GM18517 (cell line): ENCODE measurements at regions not wholly inside any gene's neighbourhood (a gene's known extent, or its start where the extent isn't known, plus 50 kb on each side); places are given as distances from the start of the nearest gene placed in this dataset.

ENCODE experiments used
- ATAC-seq: cut with Tn5 transposase; IDR thresholded peaks from one replicate; pipeline ENCODE4 v1.9.1; 2021; ENCODE audit warnings: mild to moderate bottlenecking, moderate library complexity; ENCODE audit not compliant: unreplicated experiment

DNA sequence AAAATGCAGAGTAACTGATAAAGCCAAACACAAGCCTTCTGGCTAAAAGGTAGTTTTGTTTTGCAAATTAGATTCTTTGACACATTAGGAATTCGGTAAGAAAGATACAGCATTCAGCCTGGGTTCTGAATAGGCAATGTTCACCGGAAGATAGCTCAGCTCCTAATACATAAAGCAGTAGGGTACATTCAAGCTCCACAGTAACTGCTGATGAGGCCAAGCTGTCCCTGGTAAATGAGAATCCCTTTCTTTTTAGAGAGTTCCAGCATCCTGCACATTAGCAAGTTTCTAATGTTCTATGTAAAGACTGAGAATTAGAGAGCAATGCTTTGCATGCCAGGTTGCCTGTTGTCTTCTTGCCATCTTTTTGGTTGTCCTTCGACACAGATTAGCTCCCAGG is 316.3 kb upstream of the SLC14A2 start:
- no peak for ATAC-seq

DNA sequence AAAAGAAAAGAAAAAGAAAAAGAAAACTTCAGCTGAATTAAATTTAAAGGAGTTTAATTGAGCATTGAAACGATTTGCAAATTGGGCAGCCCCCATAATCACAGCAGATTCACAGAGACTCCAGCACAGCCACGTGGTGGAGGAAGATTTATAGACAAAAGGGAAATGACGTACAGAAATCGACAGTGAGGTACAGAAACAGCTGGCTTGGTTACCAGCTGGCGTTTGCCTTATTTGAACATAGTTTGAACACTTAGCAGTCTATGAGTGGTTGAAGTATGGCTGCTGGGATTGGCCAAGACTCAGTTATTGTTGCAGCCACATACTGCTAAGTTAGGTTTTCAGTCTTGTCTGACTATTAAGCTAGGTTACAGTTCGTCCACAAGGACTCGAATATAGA is 312.2 kb upstream of the SLC14A2 start:
- ATAC-seq, result no peak

DNA sequence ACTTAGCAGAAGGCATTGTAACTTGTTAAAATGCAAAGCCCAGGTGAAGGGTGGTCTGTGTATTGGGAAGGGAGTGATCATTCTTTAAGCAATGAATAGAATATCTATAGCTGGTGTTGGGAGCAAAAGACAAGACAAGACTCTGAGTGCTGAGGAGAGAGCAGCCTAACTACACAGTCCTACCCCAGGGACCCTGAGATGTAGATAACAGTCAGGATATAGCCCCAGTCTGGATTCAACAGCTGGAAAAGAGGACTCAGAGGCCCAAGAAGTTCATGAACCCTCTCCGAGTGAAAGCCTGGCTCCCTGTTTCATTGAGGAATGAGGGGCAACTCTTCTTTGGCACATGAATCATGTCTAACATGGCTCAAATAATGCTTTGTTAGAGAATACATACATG is 310.7 kb upstream of the SLC14A2 start:
- no peak for ATAC-seq

DNA sequence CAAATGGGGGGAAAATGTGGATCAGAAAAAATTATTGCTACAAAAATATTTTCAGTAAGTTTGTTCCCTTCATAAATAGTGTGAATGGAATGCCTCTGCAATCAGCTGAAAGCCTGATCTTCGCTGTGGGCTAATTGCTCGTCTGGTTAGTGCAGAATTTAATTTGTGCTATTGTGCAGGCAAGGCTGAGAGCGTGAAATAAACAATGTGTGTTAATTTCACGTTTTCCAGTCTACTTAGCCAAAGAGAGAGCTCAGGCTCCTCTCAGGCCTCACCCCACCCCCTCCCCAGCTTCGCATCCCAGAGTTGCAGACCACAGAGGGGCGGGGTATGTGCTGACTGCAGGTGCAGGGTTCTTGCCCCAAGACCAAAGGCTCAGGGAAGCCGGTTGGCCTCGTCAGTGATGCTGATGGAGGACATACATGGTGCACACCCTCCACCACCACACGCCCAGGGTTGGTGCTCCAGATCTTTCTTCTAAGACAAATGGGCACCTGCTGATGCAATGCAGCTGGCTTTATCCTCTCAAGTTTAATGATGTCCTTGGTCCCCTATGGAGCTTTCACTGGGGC is 302.6 kb upstream of the SLC14A2 start:
- no peak for ATAC-seq

DNA sequence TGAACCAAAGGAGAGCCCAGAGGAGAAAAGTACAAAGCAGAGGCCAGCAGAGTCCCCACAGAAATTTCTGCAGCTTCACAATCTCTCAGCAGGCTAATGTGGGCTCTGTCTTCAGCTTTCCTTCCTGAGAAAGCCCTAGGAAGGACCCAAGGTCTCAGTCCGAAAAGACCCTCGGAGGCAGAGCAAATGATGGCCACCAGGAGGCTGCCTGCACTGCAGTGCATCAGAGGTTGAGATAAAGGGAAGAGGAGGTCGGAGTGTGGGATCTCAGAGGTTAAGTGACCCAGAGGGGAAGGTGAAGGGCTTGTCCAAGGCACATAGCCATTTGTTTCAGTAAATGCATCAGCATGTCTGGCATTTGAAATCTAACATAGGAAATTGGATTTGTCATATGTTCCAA is 299.1 kb upstream of the SLC14A2 start:
- ATAC-seq, result no peak

DNA sequence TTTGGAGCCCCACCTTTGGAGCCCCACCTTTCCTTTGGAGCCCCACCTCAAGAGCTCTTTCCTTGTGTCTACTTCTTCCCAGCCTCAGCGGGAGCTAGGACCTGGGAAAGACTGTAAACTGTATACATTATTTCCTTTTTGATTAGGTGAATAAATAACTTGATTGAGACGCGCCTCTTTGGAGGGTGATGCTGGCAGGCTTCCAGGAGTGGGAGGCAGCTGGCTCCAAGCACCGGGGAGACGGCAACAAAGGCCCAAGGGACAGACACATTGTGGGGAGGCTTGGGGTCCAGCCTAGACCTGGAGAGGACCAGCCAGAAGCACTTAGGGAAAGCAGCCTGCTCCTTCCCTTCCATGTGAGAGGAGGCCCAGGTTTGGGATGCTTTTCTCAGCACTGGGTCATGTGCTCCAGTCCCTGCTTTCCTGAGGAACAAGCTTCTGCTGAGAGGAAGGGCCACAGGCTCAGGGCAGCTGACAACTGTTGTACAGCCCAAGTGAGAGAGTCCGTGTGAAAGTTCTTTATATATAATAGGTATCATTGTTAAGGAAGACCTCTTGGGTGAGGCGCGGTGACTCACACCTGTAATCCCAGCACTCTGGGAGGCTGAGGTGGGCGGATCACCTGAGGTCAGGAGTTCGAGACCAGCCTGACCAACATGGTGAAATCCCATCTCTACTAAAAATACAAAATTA is 297.2 kb upstream of the SLC14A2 start:
- ATAC-seq, result no peak

DNA sequence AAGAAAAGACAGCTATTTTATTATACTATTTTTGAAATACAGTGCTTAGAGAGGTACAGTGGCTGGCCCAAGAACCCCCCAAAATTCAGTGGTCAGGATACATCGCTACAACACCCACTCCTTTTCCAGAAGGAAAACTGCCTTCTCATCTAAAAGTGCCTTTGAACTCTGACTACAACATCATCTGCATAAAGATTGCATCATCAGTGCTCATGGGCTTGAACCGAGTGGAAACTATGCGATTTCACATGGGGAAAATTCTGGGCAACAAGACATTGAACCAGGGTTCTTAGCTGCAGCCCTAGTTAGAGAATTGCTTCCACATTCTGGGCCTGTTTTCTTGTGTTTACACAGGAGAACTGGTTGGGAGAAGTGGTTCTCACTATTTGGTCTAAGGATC is 294.6 kb upstream of the SLC14A2 start:
- ATAC-seq, result no peak

DNA sequence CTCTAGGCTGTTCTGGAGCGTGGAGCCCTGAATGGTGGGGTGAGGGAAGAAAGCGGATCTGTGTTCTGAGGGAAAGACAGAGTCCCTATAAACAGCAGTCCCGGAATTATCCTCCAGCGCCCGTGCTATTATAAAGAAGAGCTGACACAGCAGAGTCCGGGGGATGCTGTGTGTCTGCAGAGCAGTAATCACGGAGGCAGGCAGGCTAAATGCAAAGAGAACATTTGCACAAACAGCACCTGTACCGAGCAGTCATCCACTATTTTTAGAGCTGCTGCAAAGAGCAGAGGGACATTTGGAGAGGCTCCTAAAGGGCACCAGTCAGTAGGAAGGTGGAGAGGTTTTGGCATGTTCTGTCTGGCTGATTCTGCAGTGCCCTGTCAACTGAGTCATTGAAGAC is 293.8 kb upstream of the SLC14A2 start:
- no peak for ATAC-seq

DNA sequence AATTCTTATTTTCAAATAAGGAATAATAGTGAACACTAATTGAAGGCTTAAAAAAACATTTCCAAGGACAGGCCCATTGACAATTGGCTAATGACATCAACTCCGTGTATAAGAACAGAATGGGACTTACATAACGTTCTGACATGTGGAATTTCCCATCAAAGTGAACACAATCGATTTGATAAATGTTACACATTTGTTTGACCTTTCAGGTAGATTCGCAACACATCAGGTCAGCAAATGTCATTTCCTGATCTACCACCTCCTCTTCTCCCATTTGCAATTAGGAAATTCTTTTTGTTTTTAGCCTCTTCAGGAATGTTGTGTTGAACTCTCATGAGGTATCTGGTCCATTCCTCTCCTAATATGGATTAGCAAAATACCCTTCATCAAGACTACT is 292.9 kb upstream of the SLC14A2 start:
- no peak for ATAC-seq

DNA sequence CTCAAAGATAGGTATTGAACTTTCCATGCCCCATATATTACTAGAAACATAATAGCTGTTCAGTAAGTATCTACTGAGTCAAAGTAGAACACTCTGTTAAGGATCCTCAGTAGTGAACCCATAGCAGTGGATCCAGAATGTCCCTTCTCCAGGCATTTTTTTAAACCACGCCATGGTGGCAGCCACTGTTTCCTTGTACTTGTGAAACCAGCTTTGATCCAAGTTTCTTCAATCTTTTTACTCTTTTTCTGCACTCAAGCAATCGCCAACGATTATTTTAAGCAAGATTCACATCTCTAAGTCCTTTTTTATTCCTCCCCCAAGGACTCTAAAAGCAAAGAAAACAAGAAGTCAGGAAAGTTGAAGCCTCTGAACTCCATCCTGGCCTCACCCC is 291.2 kb upstream of the SLC14A2 start:
- ATAC-seq, result no peak

DNA sequence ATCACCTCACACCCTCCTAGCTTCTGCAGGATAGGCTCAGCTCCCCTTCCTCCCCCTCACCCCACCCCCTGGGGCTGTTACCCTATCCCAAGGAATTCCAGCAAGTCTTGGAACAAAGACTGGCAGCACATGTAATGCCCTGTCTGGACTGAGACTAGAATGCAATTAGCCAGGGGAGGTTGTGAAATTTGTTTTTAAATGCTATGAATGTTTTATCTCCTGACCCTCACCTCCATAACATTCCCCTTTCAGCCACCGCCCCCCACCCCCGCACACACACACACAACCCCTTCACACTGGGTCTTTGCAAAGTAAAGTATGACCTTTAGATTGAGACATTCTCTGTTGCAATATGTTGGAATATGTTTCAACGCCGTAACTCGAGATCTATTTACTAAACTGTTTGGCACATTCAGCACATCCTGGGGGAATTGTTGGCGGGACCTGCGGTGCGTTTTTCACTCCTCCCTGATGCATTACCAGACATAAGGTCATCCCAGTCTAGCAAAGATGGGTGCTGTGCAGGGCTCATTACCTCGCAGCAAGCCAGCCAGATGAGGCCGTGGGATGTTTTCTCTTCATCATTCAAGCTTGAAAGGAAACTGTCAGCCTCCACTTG is 290.7 kb upstream of the SLC14A2 start:
- no peak for ATAC-seq

DNA sequence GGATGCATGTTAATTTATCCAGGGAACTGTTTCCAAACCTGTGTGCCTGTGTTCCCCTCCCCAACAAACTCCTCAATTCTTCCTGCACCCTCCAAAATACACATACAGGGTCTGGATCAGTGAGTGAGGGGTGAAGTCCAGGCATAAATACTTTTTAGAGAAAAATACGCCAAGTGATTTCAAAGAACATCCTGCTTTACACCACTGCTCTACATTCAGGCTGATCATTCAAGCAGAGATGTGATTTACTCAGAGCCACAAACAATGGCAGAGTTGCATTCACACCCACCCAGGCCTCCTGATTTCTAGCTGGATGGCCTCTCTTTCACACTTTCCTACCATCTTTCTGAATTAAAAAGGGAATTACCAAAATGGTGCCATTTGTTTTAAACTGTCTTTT is 289.5 kb upstream of the SLC14A2 start:
- no peak for ATAC-seq

DNA sequence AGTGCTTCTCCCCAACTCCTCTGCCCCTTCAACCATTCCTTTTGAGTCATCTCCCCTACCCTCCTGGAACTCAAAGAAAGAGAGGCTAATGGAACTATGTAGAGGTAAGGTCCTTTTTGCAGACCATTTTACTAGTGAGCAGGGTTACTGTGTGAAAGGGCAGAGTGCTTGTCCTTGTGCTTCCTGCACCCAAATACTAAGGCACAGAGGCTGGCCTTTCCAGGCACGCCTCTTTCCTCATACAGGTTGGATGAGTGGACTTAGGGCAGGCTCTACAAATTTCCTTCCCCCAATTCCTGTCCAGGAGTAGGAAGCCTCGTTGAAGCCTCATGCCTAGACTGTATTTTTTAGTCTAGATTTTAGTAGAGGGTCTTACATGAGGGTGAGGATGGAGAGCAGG is 288.8 kb upstream of the SLC14A2 start:
- ATAC-seq, result no peak

DNA sequence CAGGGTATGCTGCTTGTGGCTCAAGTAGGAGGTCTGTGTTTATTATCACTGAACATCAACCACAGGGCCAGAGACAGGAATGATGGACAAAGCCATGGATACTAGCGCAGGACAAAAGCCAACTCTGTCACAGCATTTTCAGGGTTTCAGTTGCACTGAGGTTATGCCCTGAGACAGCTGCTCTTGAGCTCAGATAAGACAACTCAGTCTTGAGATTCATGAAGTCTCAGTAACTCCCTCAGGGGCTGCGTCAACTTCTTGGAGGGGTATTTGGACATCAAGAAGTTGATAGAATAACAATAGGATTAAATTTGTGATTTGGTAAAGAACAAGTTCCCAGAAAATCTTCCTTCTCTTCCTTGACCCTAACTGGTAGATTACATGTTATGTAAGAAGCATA is 287.0 kb upstream of the SLC14A2 start:
- ATAC-seq, result no peak

DNA sequence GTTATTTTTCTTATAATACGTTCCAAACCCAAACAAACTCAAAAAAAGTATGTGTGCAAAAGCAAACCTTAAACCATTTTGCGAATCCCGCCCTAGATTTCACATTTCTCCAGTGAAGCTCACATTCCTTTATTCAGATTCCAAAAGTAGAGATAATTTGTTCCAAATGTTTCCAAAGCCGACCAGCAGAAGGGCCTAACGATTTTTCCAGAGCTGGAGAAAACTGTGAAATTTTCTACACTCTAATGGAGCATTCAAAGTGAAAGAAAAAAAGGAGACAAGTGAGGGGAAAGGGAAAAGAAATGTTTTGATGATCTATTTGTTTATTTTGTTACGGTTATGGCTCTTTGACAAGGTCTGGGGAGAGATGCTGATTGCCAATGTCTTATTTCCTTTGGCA is 286.5 kb upstream of the SLC14A2 start:
- no peak for ATAC-seq

DNA sequence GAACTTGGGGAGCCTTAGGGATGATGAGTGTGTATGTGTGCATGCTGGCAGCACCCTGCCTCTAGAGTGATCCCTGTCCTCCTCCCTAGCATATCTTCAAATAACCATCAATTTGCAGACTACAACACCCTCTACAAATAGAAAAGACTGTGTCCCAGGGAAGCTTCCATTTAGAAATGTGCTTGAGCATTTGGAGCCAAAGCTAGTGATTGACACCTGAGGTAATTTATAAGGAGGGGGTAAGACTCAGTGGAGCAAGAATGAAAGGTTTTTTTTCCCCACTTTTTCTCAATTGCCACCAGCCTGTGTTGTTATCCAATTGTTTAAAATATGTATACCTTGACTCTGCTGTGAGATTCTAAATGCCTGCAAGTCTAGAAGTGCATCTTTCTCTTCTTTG is 286.0 kb upstream of the SLC14A2 start:
- no peak for ATAC-seq

DNA sequence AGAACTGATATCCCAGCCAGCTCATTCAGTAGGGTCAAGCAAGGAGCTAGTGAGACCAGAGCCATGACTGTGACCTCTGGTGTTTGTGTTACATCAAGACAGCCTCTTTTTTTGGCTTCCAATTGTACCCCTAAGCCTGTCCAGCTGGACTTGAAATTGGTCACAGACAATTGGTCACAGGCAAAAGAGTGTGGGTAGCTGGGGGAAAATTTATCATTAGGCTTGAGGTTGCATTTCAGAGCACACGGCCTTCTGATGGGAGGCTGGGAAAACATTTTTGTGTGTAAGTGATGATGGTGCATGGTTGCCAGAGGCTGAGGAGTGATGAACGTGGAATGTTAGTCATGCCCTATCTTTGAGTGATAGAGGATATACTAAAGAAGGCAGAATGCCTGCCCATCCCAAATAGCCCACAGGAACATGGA is 285.1 kb upstream of the SLC14A2 start:
- no peak for ATAC-seq

DNA sequence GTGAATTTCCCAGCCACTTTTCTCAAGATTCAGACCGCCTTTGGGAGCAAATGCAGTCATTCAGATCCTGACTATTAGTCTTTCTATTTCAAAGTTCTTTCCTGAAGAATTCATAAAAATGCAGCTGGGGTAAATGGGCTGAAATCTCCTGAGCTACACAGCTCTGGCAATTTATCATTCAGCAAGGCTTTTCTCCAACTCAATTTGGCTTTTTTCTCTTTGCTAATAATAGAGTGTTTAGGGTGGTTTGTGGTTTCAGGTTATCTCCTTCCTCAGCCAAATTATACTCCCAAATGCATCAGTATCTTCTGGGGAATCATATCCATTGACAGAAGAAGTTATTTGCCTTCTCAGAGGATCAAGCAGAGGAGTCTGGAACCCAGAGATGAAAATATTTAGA is 282.4 kb upstream of the SLC14A2 start:
- no peak for ATAC-seq

DNA sequence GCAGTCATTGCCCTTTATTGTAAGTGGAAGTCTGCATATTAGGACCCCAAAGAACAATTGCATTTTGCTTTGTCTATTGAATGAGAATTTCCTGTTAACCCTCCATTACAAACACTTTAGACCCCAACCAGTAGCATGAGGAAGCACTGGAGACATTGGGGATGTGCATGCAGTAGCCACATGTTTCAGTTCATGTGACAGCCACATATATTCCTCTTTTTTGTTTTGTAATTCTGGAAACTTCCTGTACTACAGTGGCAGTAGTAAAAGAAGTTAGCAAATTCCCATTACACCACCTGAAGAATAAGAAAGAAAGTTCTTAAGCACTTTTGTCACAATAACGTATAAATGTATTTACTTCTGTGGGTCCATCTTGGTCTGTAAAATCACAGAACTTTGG is 281.1 kb upstream of the SLC14A2 start:
- no peak for ATAC-seq

DNA sequence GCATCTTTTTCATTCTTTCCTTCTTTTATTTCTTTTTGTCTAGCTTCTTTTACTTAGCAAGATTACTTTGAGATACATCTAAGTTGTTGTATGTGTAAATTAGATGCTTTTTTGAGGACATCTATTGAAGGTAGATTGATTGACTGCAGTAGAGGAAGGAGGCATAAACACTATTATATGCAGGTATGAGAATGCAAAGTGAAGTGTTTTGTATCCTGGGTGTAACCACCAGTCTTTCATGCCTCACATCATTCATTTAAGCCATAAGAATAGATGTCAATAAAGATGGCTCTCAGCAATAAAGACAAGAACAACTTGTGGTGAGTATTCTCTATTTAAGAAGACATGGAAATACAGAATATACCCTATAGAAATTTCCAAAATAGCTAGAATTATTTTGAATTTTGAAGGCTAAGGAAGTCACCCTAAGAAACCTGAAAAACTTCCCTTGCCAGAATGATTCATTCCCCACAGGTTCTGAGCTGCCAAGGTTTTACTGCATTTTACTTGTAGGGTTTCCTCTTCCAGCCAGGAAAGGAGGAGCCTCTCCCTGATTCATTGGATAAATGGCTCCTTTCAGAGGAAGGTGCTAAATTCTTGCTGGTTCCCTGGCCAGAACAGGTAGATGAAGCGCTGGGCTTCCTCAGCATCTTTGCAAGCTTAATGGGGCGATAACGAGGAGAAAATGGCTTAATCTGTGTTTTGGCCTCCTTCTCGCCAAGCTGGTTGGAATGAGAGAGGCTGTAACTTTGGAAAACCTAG is 279.8 kb upstream of the SLC14A2 start:
- no peak for ATAC-seq

DNA sequence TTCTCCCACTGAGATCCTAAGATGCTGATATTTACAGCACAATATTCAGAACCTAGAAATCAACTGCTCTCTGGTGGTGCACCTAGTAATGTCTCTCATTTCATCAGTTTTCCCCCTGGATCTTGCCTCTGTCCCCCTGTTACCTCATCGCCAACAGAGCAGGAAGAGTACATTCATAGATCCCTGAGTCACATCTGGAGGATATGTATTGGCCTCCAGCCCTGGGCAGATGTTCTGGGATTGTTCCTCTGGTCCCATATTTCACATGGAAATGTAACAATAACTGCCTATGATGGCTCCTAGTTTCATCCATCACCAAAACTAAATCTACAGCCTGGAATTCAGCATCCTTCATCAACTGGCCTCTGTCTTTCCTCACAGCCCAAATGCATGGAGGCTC is 278.8 kb upstream of the SLC14A2 start:
- ATAC-seq, result no peak

DNA sequence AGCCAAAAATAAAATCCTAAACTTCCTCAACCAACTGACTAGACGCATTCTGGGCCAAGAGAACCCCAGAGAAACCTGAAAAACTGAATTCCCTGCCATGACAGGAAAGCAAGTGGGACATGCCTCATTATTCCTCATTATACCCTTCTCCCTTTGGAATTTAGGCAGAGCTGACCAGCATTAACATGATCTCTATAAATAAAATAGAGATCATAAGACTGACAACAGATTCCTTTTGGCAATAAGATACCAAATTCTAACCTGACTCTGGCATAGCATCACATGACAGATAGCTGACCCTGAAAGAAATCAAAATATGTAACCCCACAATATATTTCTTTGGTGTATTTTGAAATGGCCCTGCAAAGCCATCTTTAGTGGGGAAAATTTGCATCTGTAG is 277.8 kb upstream of the SLC14A2 start:
- no peak for ATAC-seq
